HEK293 (cell line): ENCODE measurements at regions not wholly inside any gene's neighbourhood (a gene's known extent, or its start where the extent isn't known, plus 50 kb on each side); places are given as distances from the start of the nearest gene placed in this dataset.

Source experiments
- CTCF ChIA-PET: fragments of 350-600 bp; formaldehyde crosslinking; extraction: SDS; loops from one replicate; lab custom pipeline; 2021; ENCODE audit warnings: antibody characterized with exemption; lab: Yijun Ruan, JAX
- POLR2A ChIA-PET: fragments of 300-600 bp; formaldehyde crosslinking; extraction: SDS; loops from one replicate; lab custom pipeline; 2020; ENCODE audit warnings: antibody characterized with exemption, inconsistent platforms; lab: Yijun Ruan, JAX
- H3K27ac ChIP-seq: fragments of 200-500 bp; sonication (Bioruptor generic); 2 replicates; pipeline ENCODE4 v1.5.1; 2014; ENCODE audit warnings: low read depth, low read length, control low read depth, inconsistent platforms; ENCODE audit errors: extremely low read depth
- H3K36me3 ChIP-seq, 2 experiments: fragments of 200-500 bp in 1 of 2; sonication (Bioruptor generic) in 1 of 2; 1 replicate in 1 of 2; 2 replicates in 1 of 2; pipeline ENCODE4 v1.5.1; 2014 to 2017; ENCODE audit warnings: inconsistent platforms in 2 of 2, low read length in 2 of 2; ENCODE audit not compliant: control insufficient read depth in 2 of 2, insufficient read depth in 1 of 2
- H3K4me1 ChIP-seq: fragments of 200-500 bp; sonication (Bioruptor generic); 2 replicates; pipeline ENCODE4 v1.5.1; 2014; ENCODE audit warnings: mild to moderate bottlenecking, low read length, inconsistent platforms; ENCODE audit not compliant: control insufficient read depth, insufficient read depth
- H3K4me3 ChIP-seq: 2 replicates; pipeline ENCODE4 v1.5.1; 2011; ENCODE audit warnings: low read depth, mild to moderate bottlenecking, control low read depth, low read length, moderate library complexity
- H3K9me3 ChIP-seq: fragments of 200-500 bp; sonication (Bioruptor generic); 2 replicates; pipeline ENCODE4 v1.5.1; 2014; ENCODE audit warnings: low read depth, low read length, inconsistent platforms; ENCODE audit not compliant: control insufficient read depth, insufficient read depth
- FEZF1 ChIP-seq: fragments of 450-650 bp; formaldehyde crosslinking; IDR thresholded peaks from 2 replicates; pipeline ENCODE4 v1.5.1; 2016; ENCODE audit warnings: missing biosample characterization, missing genetic modification characterization
- MYNN ChIP-seq: fragments of 450-650 bp; formaldehyde crosslinking; IDR thresholded peaks from 2 replicates; pipeline ENCODE4 v1.5.1; 2016; ENCODE audit warnings: missing biosample characterization, missing genetic modification characterization, borderline replicate concordance
- PRDM2 ChIP-seq: fragments of 450-650 bp; formaldehyde crosslinking; IDR thresholded peaks from 2 replicates; pipeline ENCODE4 v1.5.1; 2016; ENCODE audit warnings: missing biosample characterization, missing genetic modification characterization, borderline replicate concordance
- SETDB1 ChIP-seq: IDR thresholded peaks from one replicate; pipeline ENCODE4 v1.6.1; 2017; ENCODE audit warnings: mild to moderate bottlenecking, low read length, moderate library complexity, mixed read lengths; ENCODE audit not compliant: insufficient read length
- SP3 ChIP-seq: fragments of 450-650 bp; formaldehyde crosslinking; IDR thresholded peaks from 2 replicates; pipeline ENCODE4 v1.5.1; 2016; ENCODE audit warnings: missing biosample characterization, missing genetic modification characterization
- TRIM28 ChIP-seq: IDR thresholded peaks from 2 replicates; pipeline ENCODE4 v1.6.1; 2011; ENCODE audit warnings: low read length, control low read depth, borderline replicate concordance
- ZBTB10 ChIP-seq: fragments of 450-650 bp; formaldehyde crosslinking; IDR thresholded peaks from 2 replicates; pipeline ENCODE4 v1.5.1; 2016; ENCODE audit warnings: missing biosample characterization, missing genetic modification characterization
- ZBTB17 ChIP-seq: fragments of 450-650 bp; formaldehyde crosslinking; IDR thresholded peaks from 2 replicates; pipeline ENCODE4 v1.5.1; 2016; ENCODE audit warnings: missing biosample characterization, missing genetic modification characterization
- ZBTB26 ChIP-seq: fragments of 450-650 bp; formaldehyde crosslinking; optimal IDR thresholded peaks from 2 replicates; pipeline ENCODE3; 2016; ENCODE audit warnings: missing biosample characterization, mild to moderate bottlenecking, missing genetic modification characterization
- ZNF146 ChIP-seq: fragments of 450-650 bp; formaldehyde crosslinking; IDR thresholded peaks from 2 replicates; pipeline ENCODE4 v1.5.1; 2016; ENCODE audit warnings: missing biosample characterization, missing genetic modification characterization
- ZNF148 ChIP-seq: fragments of 450-650 bp; formaldehyde crosslinking; IDR thresholded peaks from 2 replicates; pipeline ENCODE4 v1.5.0; 2017; ENCODE audit warnings: missing biosample characterization, missing genetic modification characterization, borderline replicate concordance
- ZNF157 ChIP-seq: fragments of 450-650 bp; formaldehyde crosslinking; IDR thresholded peaks from 2 replicates; pipeline ENCODE4 v1.5.1; 2016; ENCODE audit warnings: missing biosample characterization, missing genetic modification characterization
- ZNF16 ChIP-seq: fragments of 450-650 bp; formaldehyde crosslinking; IDR thresholded peaks from 2 replicates; pipeline ENCODE4 v1.5.1; 2016; ENCODE audit warnings: low read depth, missing biosample characterization, missing genetic modification characterization
- ZNF202 ChIP-seq: fragments of 450-650 bp; formaldehyde crosslinking; IDR thresholded peaks from 2 replicates; pipeline ENCODE4 v1.5.1; 2016; ENCODE audit warnings: missing biosample characterization, missing genetic modification characterization, borderline replicate concordance
- ZNF211 ChIP-seq: fragments of 450-650 bp; formaldehyde crosslinking; IDR thresholded peaks from 2 replicates; pipeline ENCODE4 v1.5.1; 2016; ENCODE audit warnings: low read depth, missing biosample characterization, missing genetic modification characterization
- ZNF214 ChIP-seq: fragments of 450-650 bp; formaldehyde crosslinking; IDR thresholded peaks from 2 replicates; pipeline ENCODE4 v1.5.1; 2017; ENCODE audit warnings: missing biosample characterization, mild to moderate bottlenecking, missing genetic modification characterization, borderline replicate concordance
- ZNF548 ChIP-seq: fragments of 450-650 bp; formaldehyde crosslinking; IDR thresholded peaks from 2 replicates; pipeline ENCODE4 v1.5.1; 2016; ENCODE audit warnings: missing biosample characterization, missing genetic modification characterization
- ZNF747 ChIP-seq: fragments of 450-650 bp; formaldehyde crosslinking; IDR thresholded peaks from 2 replicates; pipeline ENCODE4 v1.5.1; 2016; ENCODE audit warnings: missing biosample characterization, missing genetic modification characterization
- ZNF777 ChIP-seq: fragments of 450-650 bp; formaldehyde crosslinking; IDR thresholded peaks from 2 replicates; pipeline ENCODE4 v1.5.1; 2017; ENCODE audit warnings: missing biosample characterization, missing genetic modification characterization, borderline replicate concordance
- ZNF785 ChIP-seq: fragments of 450-650 bp; formaldehyde crosslinking; IDR thresholded peaks from 2 replicates; pipeline ENCODE4 v1.5.1; 2016; ENCODE audit warnings: missing biosample characterization, missing genetic modification characterization
- ZSCAN5A ChIP-seq: fragments of 450-650 bp; formaldehyde crosslinking; IDR thresholded peaks from 2 replicates; pipeline ENCODE4 v1.5.1; 2016; ENCODE audit warnings: missing biosample characterization, missing genetic modification characterization

- no peak overlapping the region for H3K27ac ChIP-seq
- no peak for TF ChIP-seq ZBTB17 (tag by site-specific recombination)
- no peak for TF ChIP-seq ZNF747 (tag by site-specific recombination)
- TF ChIP-seq ZSCAN5A (tag by site-specific recombination), result no peak
- TF ChIP-seq ZBTB10 (tag by site-specific recombination), result no peak
- no peak for TF ChIP-seq TRIM28
- H3K9me3 ChIP-seq, result no peaks in the 10 kb centered on the region
- ChIA-PET CTCF (interaction anchor here (0.6 kb wide), 1 partner anchor 8 kb away, joined by 3 read pairs; no protein-coding TSS in a partner anchor), POLR2A (no interaction called here)
- H3K36me3 ChIP-seq, result no peaks in the 10 kb centered on the region
- H3K4me3 ChIP-seq, result no peak overlapping the region
- no peaks in the 10 kb centered on the region for H3K4me1 ChIP-seq
These were observed 154.5 kb upstream of the OLFM3 start for GRCh38 chr1:102151242-102151641.

GRCh38 chr1:102120910-102121309 is 124.2 kb upstream of the OLFM3 start:
- Histone ChIP-seq H3K4me3 (no peak overlapping the region), H3K9me3 (no peaks in the 10 kb centered on the region), H3K27ac (no peak overlapping the region), H3K36me3 (no peaks in the 10 kb centered on the region), H3K4me1 (no peaks in the 10 kb centered on the region)
- POLR2A ChIA-PET, result no interaction called here
- CTCF ChIA-PET, result no interaction called here
- TF ChIP-seq FEZF1, result no peak
- TF ChIP-seq ZNF747 (tag by site-specific recombination), result no peak
- TF ChIP-seq ZNF214 (tag by site-specific recombination), result no peak
- TF ChIP-seq ZNF785 (tag by site-specific recombination), result no peak
- no peak for TF ChIP-seq ZNF157 (tag by site-specific recombination)
- no peak for TF ChIP-seq ZNF211 (tag by site-specific recombination)
- no peak for TF ChIP-seq ZNF148
- TF ChIP-seq ZNF146 (tag by site-specific recombination), result no peak
- no peak for TF ChIP-seq PRDM2 (tag by site-specific recombination)
- no peak for TF ChIP-seq ZNF777 (tag by site-specific recombination)
- no peak for TF ChIP-seq ZNF548 (tag by site-specific recombination)
- no peak for TF ChIP-seq ZNF202 (tag by site-specific recombination)
- TF ChIP-seq SETDB1, result no peak
- no peak for TF ChIP-seq SP3 (tag by site-specific recombination)
- no peak for TF ChIP-seq MYNN
- TF ChIP-seq ZNF16 (tag by site-specific recombination), result no peak
- no peak for TF ChIP-seq ZBTB26
